ENCODE measurements at regions not wholly inside any gene's neighbourhood (a gene's known extent, or its start where the extent isn't known, plus 50 kb on each side); places are given as distances from the start of the nearest gene placed in this dataset.

GRCh38 chr4:14827111-14827510 lies 175.2 kb upstream of the CPEB2 start:
- Histone ChIP-seq H3K9ac (no peak overlapping the region), H3K27me3 (ENCODE audit: control insufficient read depth, insufficient read depth, low read length) (no peaks in the 10 kb centered on the region), H3K36me3 (ENCODE audit: control insufficient read depth, insufficient read depth, low read length) (no peaks in the 10 kb centered on the region), H3K4me1 (no peaks in the 10 kb centered on the region), H3K79me2 (no peaks in the 10 kb centered on the region), H3K9me3 (ENCODE audit: control insufficient read depth, low read length) (no peaks in the 10 kb centered on the region), H3K4me2 (ENCODE audit: low read length) (no peak overlapping the region), H3K4me3 (ENCODE audit: low read depth, low read length) (no peak overlapping the region), H3K27ac (no peak overlapping the region), H2AFZ (no peak overlapping the region)
- TF ChIP-seq CTCF (IDR thresholded peaks at IDR 0.05): no peak

GRCh38 chr4:14829795-14830194 lies 172.5 kb upstream of the CPEB2 start:
- Histone ChIP-seq H3K79me2 (no peaks in the 10 kb centered on the region), H3K27me3 (ENCODE audit: control insufficient read depth, insufficient read depth, low read length) (no peaks in the 10 kb centered on the region), H3K9me3 (ENCODE audit: control insufficient read depth, low read length) (no peaks in the 10 kb centered on the region), H3K4me3 (ENCODE audit: low read depth, low read length) (no peak overlapping the region), H3K4me1 (no peaks in the 10 kb centered on the region), H2AFZ (no peak overlapping the region), H3K27ac (no peak overlapping the region), H3K9ac (no peak overlapping the region), H3K4me2 (ENCODE audit: low read length) (no peak overlapping the region), H3K36me3 (ENCODE audit: control insufficient read depth, insufficient read depth, low read length) (no peaks in the 10 kb centered on the region)
- TF ChIP-seq CTCF (IDR thresholded peaks at IDR 0.05): no peak

GRCh38 chr4:14831416-14831815 lies 170.9 kb upstream of the CPEB2 start:
- Histone ChIP-seq H3K36me3 (ENCODE audit: control insufficient read depth, insufficient read depth, low read length) (no peaks in the 10 kb centered on the region), H3K9ac (no peak overlapping the region), H3K9me3 (ENCODE audit: control insufficient read depth, low read length) (no peaks in the 10 kb centered on the region), H3K4me2 (ENCODE audit: low read length) (no peak overlapping the region), H3K79me2 (no peaks in the 10 kb centered on the region), H3K27me3 (ENCODE audit: control insufficient read depth, insufficient read depth, low read length) (no peaks in the 10 kb centered on the region), H3K4me3 (ENCODE audit: low read depth, low read length) (no peak overlapping the region), H2AFZ (no peak overlapping the region), H3K27ac (no peak overlapping the region), H3K4me1 (no peaks in the 10 kb centered on the region)
- TF ChIP-seq CTCF (IDR thresholded peaks at IDR 0.05): no peak

- Histone ChIP-seq H3K9ac (no peak overlapping the region), H2AFZ (no peak overlapping the region), H3K4me3 (ENCODE audit: low read depth, low read length) (no peak overlapping the region), H3K36me3 (ENCODE audit: control insufficient read depth, insufficient read depth, low read length) (no peaks in the 10 kb centered on the region), H3K79me2 (no peaks in the 10 kb centered on the region), H3K4me1 (no peaks in the 10 kb centered on the region), H3K27me3 (ENCODE audit: control insufficient read depth, insufficient read depth, low read length) (no peaks in the 10 kb centered on the region), H3K9me3 (ENCODE audit: control insufficient read depth, low read length) (no peaks in the 10 kb centered on the region), H3K27ac (no peak overlapping the region), H3K4me2 (ENCODE audit: low read length) (no peak overlapping the region)
- TF ChIP-seq CTCF (IDR thresholded peaks at IDR 0.05): no peak
Observed at GRCh38 chr4:14833053-14833452, 169.2 kb upstream of the CPEB2 start.

- TF ChIP-seq CTCF (IDR thresholded peaks at IDR 0.05): no peak
- no peaks in the 10 kb centered on the region for H3K9me3 ChIP-seq (ENCODE audit: control insufficient read depth, low read length)
Observed at GRCh38 chr4:14834382-14834781, 167.9 kb upstream of the CPEB2 start.

More at GRCh38 chr4:14834382-14834781, 167.9 kb upstream of the CPEB2 start:
- Histone ChIP-seq H3K9ac (no peak overlapping the region), H3K4me1 (no peaks in the 10 kb centered on the region), H2AFZ (no peak overlapping the region), H3K36me3 (ENCODE audit: control insufficient read depth, insufficient read depth, low read length) (no peaks in the 10 kb centered on the region), H3K79me2 (no peaks in the 10 kb centered on the region), H3K4me2 (ENCODE audit: low read length) (no peak overlapping the region), H3K4me3 (ENCODE audit: low read depth, low read length) (no peak overlapping the region), H3K27ac (no peak overlapping the region), H3K27me3 (ENCODE audit: control insufficient read depth, insufficient read depth, low read length) (no peaks in the 10 kb centered on the region)
